ENCODE measurements at regions not wholly inside any gene's neighbourhood (a gene's known extent, or its start where the extent isn't known, plus 50 kb on each side); places are given as distances from the start of the nearest gene placed in this dataset.

DNA sequence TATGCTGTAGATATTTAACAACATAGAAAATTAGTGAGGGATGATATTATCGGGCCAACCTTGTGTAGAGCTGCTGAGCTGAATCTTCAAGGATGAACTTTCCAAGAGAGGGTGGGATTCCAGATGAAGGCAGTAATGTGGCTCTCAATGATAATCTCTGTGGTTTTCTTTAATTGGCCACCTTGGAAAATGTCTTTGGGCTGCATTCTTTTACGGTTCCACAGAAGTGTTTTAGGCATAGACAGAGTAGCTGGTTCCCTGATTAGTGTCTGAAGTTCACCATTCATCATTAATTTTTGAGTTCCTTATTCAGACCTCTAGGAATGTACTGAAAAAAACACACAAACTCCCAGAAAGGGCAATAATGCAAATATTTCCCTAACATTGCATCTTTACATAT lies 1566.9 kb upstream of the PIK3C3 start:
- no peak for DNase-seq

DNA sequence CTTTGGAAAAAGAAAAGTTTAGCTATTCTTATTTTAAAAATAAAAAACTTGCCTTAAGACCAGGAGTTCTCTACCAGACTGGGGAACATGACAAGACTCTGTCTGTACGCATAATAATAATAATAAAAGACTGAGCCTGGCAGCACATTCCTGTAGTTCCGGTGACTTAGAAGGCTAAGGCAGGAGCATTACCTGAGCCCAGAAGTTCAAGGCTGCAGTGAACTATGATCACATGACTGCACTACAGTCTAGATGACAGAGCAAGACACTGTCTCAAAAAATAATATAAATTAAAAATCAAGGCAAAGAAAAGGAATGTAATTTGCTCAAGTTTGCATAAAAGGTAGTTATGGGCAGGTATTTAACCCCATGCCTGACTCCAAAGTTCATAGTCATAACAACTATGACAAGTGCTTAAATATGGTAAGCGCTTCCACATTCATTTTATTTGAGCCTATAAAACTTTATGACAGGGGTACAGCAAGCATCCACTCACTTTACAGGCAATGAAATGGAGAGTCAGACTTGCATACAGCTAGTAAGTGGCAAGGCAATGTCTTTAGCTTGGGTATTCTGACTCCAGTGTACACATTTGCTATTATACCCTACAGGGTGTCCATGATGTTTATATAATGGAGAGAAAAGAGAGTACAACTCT lies 1567.8 kb upstream of the PIK3C3 start:
- no peak for DNase-seq

DNA sequence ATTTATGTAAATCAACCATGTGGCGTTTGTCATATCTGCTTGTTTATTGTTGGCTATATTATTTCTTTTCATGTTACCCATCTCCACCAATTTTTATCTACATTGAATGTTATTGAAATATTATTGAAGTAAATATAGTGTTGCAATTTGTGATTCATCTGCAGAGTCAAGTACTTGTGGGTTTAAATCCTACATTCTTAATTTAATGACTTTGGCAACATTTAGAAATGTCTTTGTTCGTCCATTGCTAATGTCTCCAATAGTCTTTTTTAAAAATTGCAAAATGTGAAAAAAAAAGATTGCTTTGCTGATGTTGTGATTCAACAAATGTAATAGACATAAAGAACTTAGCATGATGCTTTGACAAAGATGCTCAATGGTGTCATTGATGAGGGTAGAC lies 1572.8 kb upstream of the PIK3C3 start:
- DNase-seq = no peak

DNA sequence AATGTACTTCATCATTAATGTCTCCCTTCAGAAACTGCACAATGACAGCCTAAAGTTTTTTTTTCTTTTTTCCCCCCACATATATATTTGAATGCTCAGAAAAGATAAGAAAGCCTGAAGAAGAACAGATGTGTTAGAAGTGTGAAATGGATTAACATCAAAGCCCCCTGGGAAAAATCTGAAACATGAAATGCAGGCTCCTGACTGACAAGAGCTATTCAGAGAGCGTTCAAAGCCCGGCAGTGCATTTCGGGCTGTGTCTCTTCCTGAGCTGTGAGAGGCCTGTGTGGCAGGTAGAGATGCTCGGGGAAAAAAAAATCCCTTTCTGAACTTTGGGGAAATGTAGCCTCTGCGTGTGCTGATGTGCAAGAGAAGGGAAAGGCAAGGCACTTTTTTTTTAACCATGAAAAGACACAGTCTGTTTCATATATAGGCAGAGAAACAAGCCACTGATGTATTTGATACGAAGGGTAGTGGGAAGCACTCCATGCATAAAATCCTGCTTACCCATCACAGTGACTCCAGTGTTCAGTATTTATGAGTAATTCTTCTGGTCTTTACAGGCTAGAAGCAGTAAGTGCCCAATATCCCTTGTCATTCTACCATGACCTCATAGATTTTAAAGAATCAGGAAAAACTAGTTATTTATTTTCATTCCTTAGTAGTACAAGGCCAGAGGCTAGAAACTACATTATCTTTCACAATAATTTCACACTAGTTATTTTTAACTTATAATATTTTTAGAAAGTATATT lies 1574.2 kb upstream of the PIK3C3 start:
- DNase-seq = no peak

DNA sequence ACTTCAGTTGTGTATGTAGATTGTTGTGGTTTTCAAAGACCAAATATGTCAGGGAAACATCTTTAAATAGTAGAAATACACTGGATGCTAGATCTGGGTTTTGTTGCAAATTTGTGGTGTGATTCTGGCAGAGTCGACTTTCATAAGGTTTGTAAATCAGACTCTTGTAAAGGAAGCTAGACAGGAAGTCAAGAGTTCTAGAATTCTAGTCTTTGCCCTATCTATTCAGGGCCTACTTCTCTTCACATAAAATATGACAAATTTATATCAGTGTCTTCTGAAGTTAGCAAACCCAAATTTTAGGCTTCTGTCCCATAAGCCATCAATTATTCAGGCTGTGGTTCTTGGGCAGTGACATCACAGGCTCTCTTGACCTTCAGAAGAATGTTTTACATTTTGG lies 1579.2 kb upstream of the PIK3C3 start:
- DNase-seq = no peak

DNA sequence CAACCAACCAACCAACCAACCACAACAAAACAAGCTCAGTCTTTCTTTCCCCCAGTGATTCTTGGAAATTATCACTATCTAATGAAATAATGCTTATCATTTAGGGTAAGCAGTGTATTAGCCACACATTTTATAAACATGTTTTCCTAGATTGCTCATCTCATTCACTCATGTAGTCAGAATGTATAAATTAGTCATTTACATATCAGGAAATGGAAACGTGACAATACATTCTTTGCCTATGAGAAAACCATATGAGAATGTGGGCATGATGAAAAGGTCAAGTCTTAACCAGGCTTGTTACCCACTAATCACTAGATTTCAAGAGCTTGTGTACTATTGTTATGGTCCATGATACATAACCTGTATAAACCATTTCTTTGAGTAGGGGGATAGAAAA lies 1583.4 kb upstream of the PIK3C3 start:
- no peak for DNase-seq

DNA sequence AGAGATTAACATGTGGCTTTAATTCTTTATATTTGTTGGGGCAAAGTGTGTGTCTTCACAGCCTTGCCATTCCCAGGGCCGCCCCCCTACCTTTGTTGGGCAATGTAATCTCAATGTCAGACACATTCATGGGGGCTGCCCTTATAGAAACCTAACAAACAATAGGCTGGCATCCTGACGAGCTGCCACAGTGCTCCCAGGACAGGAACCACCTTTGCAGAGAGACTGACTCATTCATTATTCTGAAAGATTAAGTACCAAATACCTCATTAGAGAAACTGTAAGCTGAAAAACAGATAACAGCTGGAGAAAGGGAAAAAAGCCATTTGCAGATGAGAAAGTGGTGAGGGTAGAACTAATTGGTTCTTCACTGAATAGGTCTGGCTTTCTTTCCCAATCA lies 1587.5 kb upstream of the PIK3C3 start:
- DNase-seq = no peak

DNA sequence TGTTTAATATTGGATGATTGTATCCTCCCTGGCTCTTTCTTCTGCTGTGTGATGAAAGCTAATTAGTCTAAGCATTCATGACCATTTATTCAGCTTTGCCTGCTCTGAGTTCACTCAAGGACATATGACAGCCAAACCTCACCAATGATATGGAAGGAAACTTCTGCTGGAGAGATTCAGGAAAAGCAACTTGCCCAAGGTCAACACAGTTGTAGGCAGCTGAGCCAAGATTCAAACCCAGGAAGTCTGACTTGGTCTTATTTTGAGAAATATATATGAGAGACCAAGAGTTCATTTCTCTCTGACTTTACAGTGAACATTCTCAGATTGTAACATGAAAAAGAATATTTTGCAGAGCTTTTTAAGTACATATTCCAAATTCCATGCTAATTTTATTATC lies 1588.5 kb upstream of the PIK3C3 start:
- no peak for DNase-seq

DNA sequence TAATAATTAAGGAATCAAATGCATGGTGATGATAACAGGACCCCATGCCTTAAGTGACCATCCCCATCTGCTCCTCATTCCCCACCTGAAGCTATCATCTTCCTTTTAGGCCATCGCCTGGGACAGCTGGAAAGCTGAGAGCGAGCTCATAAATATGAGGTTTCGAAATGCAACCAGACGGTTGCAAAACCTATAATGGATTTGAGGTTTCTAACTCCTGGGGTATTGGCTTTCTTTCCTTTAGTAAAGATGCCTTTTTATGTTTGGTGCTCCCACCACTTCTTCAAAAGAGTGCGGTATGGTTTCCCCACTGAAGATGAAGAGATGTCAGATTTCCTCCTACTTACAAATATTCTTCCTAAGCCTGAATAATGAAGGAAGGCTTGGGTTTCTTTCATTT lies 1589.5 kb upstream of the PIK3C3 start:
- no peak for DNase-seq

DNA sequence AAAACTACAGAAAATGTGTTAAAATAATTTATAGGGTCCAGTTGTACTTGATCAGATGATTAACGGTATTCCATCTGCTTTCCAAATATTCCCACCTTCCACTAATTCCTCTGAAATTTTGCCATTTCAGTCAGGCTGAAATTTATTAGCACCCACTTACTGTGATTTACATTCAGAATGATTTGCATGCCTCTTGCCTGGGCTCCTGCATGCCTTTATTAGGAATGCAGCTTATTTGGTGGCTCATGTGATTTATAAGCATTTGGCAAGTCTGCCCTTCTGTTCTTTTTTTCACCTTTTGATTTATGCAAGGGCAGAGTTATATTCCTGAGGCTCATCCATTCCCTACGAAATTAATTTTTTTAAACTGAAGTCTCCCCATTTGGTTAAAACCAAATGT lies 1594.5 kb upstream of the PIK3C3 start:
- DNase-seq = no peak

DNA sequence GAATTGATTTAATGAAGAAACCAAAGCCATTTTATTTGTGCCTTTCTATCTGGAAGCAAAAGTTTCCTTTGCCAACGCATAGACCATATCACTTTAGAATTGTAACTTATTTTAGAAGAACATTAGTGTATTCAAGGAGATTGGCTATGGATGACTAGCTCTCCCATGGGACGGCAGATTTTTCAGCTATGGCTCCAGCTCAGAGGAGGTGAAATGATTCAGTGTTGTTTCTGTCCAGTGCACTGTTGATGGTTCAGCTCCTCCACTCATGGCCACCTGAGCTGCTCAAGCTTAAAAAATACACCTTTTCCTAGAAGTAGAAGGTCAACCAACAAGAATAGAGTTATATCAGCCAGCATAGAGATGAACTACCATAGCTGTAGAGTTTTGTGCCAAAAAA lies 1597.5 kb upstream of the PIK3C3 start:
- no peak for DNase-seq

DNA sequence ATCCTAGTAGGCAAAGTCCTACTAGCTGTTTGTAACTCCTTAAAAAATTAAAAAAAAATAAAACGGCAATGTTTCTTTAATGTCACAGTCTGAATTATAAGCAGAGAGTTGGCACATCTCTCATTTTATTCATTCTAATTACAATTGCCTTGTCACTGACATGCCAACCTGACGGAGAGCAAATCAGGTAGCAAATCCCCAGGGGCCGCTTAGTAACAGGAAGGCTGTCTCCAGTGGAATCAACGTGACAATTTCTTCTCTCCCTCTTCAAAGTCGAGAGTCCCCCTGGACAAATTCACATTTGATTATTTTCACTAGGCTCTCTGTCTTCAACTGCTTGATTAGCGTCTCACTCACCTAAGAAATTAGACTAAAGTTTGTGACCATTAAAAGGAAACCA lies 1598.9 kb upstream of the PIK3C3 start:
- no peak for DNase-seq

DNA sequence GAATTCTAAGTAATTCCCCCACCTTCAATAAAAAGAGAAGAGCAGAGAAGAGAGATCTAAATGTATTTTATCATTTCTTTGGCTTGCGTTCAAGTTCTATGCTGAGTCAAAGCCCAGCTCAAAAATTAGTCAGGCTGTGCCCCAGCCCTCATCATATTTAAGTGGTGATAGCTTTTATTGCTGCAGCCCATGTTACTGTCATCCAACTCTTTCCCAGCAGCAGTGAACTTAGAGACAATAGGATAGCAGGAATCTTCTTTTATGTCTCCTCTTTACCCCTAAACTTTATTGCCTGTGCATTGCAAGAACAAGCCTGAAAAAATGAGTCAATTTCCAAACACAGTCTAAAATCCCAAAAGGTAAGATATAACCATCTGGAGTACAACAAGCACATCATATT lies 1599.3 kb upstream of the PIK3C3 start:
- no peak for DNase-seq

DNA sequence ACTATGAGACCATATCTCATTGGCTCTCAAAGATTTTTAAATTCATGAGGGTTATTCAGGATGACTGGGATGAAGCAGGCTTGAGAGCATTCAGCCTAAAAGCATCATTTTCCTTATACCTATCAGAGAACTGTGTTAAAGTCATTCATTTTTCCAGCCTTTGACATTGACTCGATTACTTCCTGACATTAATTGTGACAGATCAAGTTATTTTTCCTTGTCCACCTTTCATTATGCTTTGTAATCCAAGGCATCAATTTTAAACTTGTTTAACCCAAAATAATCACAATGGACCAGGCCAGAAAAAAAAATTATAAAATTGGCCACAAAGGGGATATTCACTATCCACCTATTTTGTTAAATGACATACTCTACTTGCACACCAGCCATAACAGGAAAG lies 1606.8 kb upstream of the PIK3C3 start:
- DNase-seq = no peak

DNA sequence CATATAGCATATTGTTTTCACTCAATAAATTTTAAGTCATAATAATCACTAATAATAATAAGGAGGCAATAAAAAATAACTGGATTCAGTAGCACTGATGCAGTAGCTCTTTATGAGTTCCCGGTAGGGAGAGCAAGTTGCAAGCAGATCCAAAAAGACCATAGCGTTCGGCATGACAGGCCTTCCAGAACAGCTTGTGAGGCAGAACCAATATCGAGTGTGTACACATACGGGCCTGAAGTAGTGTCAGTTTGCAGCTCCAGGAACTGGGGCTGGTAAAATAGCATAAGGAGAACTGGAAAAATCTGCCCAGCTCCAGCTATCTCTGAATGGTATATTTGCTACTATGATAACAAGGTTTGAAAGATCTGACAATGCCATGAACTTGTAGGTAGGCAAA lies 1607.8 kb upstream of the PIK3C3 start:
- no peak for DNase-seq

DNA sequence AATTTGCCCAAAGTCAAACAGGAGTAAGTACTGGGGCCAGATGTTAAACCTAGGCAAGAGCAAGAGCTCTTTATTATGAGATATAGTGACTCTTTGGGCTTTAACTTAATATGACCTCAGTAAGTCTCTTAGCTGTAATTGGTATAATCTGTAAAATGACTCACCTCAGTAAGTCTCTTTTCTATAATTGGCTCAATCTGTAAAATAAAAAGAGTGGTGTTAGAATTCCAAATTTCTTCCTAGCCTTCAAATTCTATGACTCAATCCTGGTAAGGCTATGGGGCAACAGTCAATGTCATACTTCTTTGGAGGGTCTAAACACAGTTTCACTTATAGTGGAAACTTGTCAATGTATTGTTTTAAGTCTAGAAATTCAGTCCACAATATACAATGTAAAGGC lies 1608.9 kb upstream of the PIK3C3 start:
- DNase-seq = no peak

DNA sequence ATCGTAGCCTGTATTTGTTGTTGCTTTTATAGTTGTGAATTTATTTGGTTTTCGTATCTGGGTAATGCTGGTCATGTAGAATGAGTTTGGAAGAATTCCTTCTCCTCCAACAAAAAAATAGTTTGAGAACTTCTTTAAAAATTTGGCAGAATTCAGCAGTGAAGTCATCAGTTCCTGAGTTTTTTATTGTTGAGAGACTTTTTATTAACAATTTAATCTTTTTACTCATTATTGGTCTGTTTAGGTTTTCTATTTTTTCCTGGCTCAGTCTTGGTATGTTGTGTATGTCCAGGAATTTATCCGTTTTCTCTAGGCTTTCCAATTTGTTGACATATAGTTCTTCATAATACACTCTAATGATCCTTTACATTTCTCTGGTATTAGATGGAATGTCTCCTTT lies 1613.3 kb upstream of the PIK3C3 start:
- DNase-seq = no peak

DNA sequence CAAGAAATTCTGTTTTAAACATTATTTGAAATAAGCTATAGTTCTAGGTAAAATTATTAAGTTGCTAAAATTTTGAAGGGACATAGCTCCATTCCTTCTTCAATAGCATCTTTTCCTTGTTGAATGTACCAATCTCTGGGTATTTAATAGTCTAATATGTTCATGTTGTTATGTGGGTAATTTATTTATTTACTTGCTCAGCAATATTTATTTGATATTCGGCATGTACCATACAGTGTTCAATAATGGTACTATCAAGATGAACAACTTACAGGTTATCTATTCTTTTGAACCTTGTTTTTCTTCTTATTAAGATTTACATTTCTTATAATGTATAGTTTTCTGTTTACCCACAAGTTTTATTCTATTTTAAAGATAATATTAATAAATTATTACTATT lies 1616.8 kb upstream of the PIK3C3 start:
- no peak for DNase-seq

DNA sequence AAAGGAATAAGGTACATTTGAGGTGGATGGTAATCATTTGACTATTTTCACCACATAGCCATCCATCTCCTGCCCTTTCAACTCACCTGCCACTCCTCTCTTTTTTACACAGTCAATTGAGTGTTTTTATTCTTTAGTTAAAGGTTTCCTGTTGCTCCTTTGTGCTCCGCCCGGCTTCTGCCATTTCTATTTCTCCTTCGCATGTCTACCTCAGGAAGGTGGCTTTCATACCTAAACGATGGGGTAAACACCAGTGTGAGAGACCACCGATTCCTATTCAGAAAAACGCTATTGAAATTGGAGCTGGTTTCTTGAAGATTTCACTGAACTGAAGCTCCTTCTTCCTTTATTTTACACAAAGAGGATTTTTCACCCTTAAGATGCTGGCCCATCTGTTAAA lies 1628.0 kb upstream of the PIK3C3 start:
- DNase-seq = no peak

DNA sequence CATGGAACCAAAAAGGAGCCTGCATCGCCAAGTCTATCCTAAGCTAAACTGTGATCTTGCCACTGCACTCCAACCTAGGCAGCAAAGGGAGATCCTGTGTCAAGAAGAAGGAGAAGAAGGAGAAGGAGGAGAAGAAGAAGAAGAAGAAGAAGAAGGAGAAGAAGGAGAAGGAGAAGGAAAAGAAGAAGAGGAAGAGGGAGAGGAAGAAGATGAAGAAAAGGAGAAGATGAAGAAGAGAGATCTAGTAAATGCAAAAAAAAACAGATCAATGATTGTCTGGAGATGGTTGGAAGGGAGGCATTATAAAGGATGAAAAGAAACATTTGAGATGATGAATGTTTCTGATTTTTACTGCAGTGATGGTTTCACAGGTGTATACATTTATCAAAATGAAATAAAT lies 1629.0 kb upstream of the PIK3C3 start:
- no peak for DNase-seq

DNA sequence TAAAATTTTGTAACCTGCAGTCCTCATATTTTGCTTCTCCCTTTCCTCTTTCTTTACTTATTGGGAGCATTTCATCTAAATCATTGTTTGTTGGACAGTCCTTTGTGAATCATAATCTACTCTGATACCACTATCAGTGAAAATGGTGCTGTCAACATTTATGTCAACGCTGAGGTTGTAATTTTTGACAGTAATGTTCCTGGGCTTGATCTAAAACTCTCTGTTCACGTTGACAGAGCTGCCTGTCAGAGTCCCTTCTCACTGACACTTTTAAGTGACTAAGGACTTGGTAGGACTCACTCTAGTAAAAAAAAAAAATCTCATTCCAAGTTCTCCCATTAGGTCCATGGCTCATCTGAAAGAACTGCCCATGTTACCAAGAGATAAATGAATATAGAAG lies 1640.8 kb upstream of the PIK3C3 start:
- DNase-seq = no peak

DNA sequence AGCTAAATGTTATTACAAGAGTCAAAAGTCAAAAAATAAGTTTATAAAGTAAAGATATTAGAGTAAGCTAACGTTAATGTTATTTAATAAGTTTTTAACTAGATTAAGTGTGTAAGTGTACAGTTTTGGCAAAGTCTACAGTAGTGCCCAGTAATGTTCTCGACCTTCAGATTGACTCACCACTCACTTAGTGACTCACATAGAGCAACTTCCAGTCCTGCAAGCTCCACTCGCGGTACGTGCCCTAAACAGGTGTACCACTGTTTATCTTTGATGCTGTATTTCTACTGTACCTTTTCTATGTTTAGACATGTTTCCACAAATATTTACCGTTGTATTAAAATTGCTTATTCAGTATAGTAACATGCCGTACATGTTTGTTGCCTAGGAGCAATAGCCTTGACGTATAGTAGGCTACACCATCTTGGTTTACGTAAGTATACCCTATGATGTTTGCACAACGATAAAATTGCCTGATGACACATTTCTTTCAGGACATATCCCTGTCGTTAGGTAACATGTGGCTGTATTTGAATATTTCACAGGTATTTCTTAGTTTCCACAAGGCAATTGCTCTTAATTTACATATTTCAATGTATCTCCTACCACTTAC lies 1641.9 kb upstream of the PIK3C3 start:
- DNase-seq = no peak

DNA sequence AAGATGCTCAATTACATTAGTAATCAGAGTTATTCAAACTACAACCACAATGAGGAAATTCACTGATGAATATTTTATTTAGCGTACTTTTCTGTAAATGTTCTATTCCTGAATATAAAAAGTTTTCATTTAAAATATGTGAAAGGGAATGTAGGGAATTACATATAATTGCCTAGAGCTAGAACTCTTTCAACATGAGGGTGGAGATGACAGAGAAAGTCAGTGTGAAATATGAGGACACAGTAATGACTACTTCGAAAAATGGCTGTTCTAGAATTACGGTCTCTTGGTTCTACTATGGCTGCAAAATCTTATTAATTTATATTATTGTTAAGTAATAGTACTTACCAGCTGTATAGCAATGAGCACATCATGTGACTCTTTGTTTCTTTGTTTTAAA lies 1647.4 kb upstream of the PIK3C3 start:
- DNase-seq = no peak

DNA sequence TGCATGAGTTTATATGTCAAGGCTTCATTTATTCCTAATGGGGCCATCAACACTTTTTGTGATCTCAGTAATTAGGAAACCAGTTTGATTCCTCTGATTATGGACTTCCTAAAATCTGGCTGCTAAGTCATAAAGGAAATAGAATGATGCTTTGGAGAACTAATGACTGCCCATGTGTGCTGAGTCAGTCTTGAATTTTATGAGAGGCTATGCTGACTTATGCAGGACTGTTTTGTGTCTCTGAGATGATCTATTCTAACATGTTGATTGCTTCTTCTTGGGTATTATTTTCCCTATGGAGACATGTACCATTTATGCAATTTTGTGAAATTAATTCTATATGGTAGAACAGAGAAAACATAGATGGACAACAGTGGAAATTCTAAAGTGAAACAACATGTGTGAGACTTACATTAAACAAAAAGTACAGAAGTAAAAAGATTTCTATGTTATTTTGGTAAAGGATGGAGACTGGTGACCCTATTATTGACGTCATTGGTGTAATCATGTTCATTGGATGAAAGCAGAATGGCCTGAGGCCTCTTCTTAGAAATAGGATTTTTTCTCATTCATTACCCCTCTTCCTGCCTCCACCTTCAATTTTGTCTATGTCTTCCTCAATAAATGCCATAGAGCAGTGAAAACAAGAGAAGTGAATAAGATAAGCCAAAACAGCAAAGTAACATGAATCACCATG lies 1658.2 kb upstream of the PIK3C3 start:
- no peak for DNase-seq

All from stimulated activated CD4-positive, alpha-beta T cell treated with anti-CD3 and anti-CD28 coated beads, Interleukin-1b, Interleukin-23, amount 100 ng/mL, for 48 hours (primary cell).